Neural progenitor cell (in vitro differentiated cells): ENCODE measurements at regions not wholly inside any gene's neighbourhood (a gene's known extent, or its start where the extent isn't known, plus 50 kb on each side); places are given as distances from the start of the nearest gene placed in this dataset.

Experiments
- DNase-seq: peaks from one replicate; pipeline ENCODE4 v3.0.0-alpha.2; 2016; ENCODE audit warnings: low spot score
- H2AFZ ChIP-seq: fragments of 200-600 bp; sonication (generic); replicated peaks from 2 replicates; pipeline ENCODE4 v1.6.1; 2016; ENCODE audit warnings: antibody characterized with exemption
- H3F3A ChIP-seq: fragments of 200-600 bp; sonication (generic); 2 replicates; pipeline ENCODE4 v1.6.1; 2016; ENCODE audit warnings: antibody characterized with exemption, low read depth
- H3K27ac ChIP-seq: fragments of 200-600 bp; sonication (generic); 2 replicates; pipeline ENCODE4 v1.5.1; 2016; ENCODE audit warnings: mild to moderate bottlenecking
- H3K27me3 ChIP-seq: fragments of 200-600 bp; sonication (generic); 2 replicates; pipeline ENCODE4 v1.6.1; 2016; ENCODE audit warnings: mild to moderate bottlenecking, moderate library complexity
- H3K36me3 ChIP-seq: fragments of 200-600 bp; sonication (generic); 2 replicates; pipeline ENCODE4 v1.5.1; 2016
- H3K4me1 ChIP-seq: fragments of 200-600 bp; sonication (generic); 2 replicates; pipeline ENCODE4 v1.6.1; 2016; ENCODE audit warnings: mixed run types
- H3K4me2 ChIP-seq: fragments of 200-600 bp; sonication (generic); 2 replicates; pipeline ENCODE4 v1.6.1; 2016
- H3K4me3 ChIP-seq: fragments of 200-600 bp; sonication (generic); 2 replicates; pipeline ENCODE4 v1.5.1; 2016
- H3K79me2 ChIP-seq: fragments of 200-600 bp; sonication (generic); 2 replicates; pipeline ENCODE4 v1.6.1; 2016; ENCODE audit warnings: low read depth
- H3K9ac ChIP-seq: fragments of 200-600 bp; sonication (generic); 2 replicates; pipeline ENCODE4 v1.6.1; 2016
- H3K9me3 ChIP-seq: fragments of 200-600 bp; sonication (generic); 2 replicates; pipeline ENCODE4 v1.5.1; 2016; ENCODE audit warnings: low read depth
- H4K20me1 ChIP-seq: fragments of 200-600 bp; sonication (generic); 2 replicates; pipeline ENCODE4 v1.6.1; 2016; ENCODE audit warnings: low read depth
- H3K27ac Mint-ChIP-seq: 3 replicates; pipeline ENCODE4 v1.8.0; 2021; ENCODE audit warnings: mixed read lengths
- H3K27me3 Mint-ChIP-seq: 2 replicates; pipeline ENCODE4 v1.8.0; 2022; ENCODE audit warnings: low read depth, mild to moderate bottlenecking, inconsistent platforms, moderate library complexity, mixed read lengths; ENCODE audit not compliant: insufficient read depth
- H3K36me3 Mint-ChIP-seq: 3 replicates; pipeline ENCODE4 v1.8.0; 2021; ENCODE audit warnings: mixed read lengths
- H3K4me1 Mint-ChIP-seq: 3 replicates; pipeline ENCODE4 v1.8.0; 2021; ENCODE audit warnings: mixed read lengths
- H3K4me3 Mint-ChIP-seq: 3 replicates; pipeline ENCODE4 v1.8.0; 2021; ENCODE audit warnings: mild to moderate bottlenecking, moderate library complexity, mixed read lengths
- H3K9me3 Mint-ChIP-seq: 3 replicates; pipeline ENCODE4 v1.8.0; 2020; ENCODE audit warnings: mixed read lengths
- CTCF ChIP-seq: fragments of 200-600 bp; sonication (generic); IDR thresholded peaks from 2 replicates; pipeline ENCODE4 v1.5.1; 2017; ENCODE audit warnings: antibody characterized with exemption, mild to moderate bottlenecking
- EZH2 ChIP-seq: fragments of 200-600 bp; sonication (generic); IDR thresholded peaks from 2 replicates; pipeline ENCODE4 v1.6.1; 2017; ENCODE audit warnings: antibody characterized with exemption, mild to moderate bottlenecking, moderate library complexity
- EZH2phosphoT487 ChIP-seq: fragments of 200-600 bp; sonication (generic); IDR thresholded peaks from 2 replicates; pipeline ENCODE4 v1.6.1; 2017; ENCODE audit warnings: antibody characterized with exemption

- H4K20me1 ChIP-seq: no peaks in the 10 kb centered on the region
- TF ChIP-seq CTCF: no peak
- TF ChIP-seq EZH2: no peak
- no peak for TF ChIP-seq EZH2phosphoT487
- Mint-ChIP-seq H3K27me3 (no peaks in the 10 kb centered on the region), H3K4me3 (no peak overlapping the region), H3K4me1 (no peaks in the 10 kb centered on the region), H3K9me3 (peaks cover 3% of the 10 kb centered on the region), H3K36me3 (no peaks in the 10 kb centered on the region), H3K27ac (no peak overlapping the region)
- no peak overlapping the region for H2AFZ ChIP-seq
- H3F3A ChIP-seq: no peaks in the 10 kb centered on the region
- no peak overlapping the region for H3K9ac ChIP-seq
- H3K27ac ChIP-seq: no peak overlapping the region
- no peak for DNase-seq
- H3K27me3 ChIP-seq: peaks cover 63% of the 10 kb centered on the region
- H3K4me2 ChIP-seq: no peak overlapping the region
- no peaks in the 10 kb centered on the region for H3K36me3 ChIP-seq
- no peaks in the 10 kb centered on the region for H3K79me2 ChIP-seq
- no peak overlapping the region for H3K4me3 ChIP-seq
- no peaks in the 10 kb centered on the region for H3K4me1 ChIP-seq
- no peaks in the 10 kb centered on the region for H3K9me3 ChIP-seq
Observed at GRCh38 chr10:23686722-23687121, 247.8 kb downstream of the OTUD1 start.

GRCh38 chr10:23692736-23693135 lies 253.9 kb downstream of the OTUD1 start:
- Histone ChIP-seq H3K79me2 (no peaks in the 10 kb centered on the region), H3K27ac (no peak overlapping the region), H3K27me3 (peaks cover 100% of the 10 kb centered on the region), H3K4me1 (peaks cover 10% of the 10 kb centered on the region), H3F3A (peaks cover 4% of the 10 kb centered on the region), H4K20me1 (peaks cover 31% of the 10 kb centered on the region), H3K9ac (no peak overlapping the region), H3K4me3 (no peak overlapping the region), H3K36me3 (no peaks in the 10 kb centered on the region), H3K9me3 (no peaks in the 10 kb centered on the region), H3K4me2 (no peak overlapping the region), H2AFZ (no peak overlapping the region)
- Mint-ChIP-seq H3K4me1 (peaks cover 18% of the 10 kb centered on the region), H3K4me3 (no peak overlapping the region), H3K9me3 (no peaks in the 10 kb centered on the region), H3K27ac (no peak overlapping the region), H3K36me3 (no peaks in the 10 kb centered on the region), H3K27me3 (peaks cover 42% of the 10 kb centered on the region)
- TF ChIP-seq CTCF: no peak
- TF ChIP-seq EZH2: no peak
- no peak for TF ChIP-seq EZH2phosphoT487
- no peak for DNase-seq

GRCh38 chr10:23693501-23693901 lies 254.6 kb downstream of the OTUD1 start:
- no peaks in the 10 kb centered on the region for H3K9me3 Mint-ChIP-seq
- H2AFZ ChIP-seq: no peak overlapping the region
- peaks cover 100% of the 10 kb centered on the region for H3K27me3 ChIP-seq
- no peaks in the 10 kb centered on the region for H3K36me3 ChIP-seq
- peaks cover 10% of the 10 kb centered on the region for H3K4me1 ChIP-seq
- no peak overlapping the region for H3K27ac Mint-ChIP-seq
- H3F3A ChIP-seq: peaks cover 4% of the 10 kb centered on the region
- no peaks in the 10 kb centered on the region for H3K9me3 ChIP-seq
- peaks cover 31% of the 10 kb centered on the region for H4K20me1 ChIP-seq
- H3K4me1 Mint-ChIP-seq: peaks cover 18% of the 10 kb centered on the region
- H3K4me2 ChIP-seq: peak overlapping the region; percentile 97
- H3K4me3 ChIP-seq: peak overlapping the region; percentile 69
- H3K9ac ChIP-seq: no peak overlapping the region
- H3K27me3 Mint-ChIP-seq: peaks cover 42% of the 10 kb centered on the region
- H3K36me3 Mint-ChIP-seq: no peaks in the 10 kb centered on the region
- no peaks in the 10 kb centered on the region for H3K79me2 ChIP-seq
- no peak overlapping the region for H3K27ac ChIP-seq
- peak overlapping the region; percentile 87 for H3K4me3 Mint-ChIP-seq
- peak; percentile 80 for DNase-seq
- TF ChIP-seq EZH2: no peak
- TF ChIP-seq CTCF: peak; percentile 46
